ENCODE measurements at regions not wholly inside any gene's neighbourhood (a gene's known extent, or its start where the extent isn't known, plus 50 kb on each side); places are given as distances from the start of the nearest gene placed in this dataset.
"Not testable (repeated sequence)": the region's sequence is repeated elsewhere in the genome, so short reads cannot be mapped to it uniquely, and the experiment has no call there.

GRCh38 chr3:26273196-26273595 lies 349.4 kb upstream of the LRRC3B start:
- Histone ChIP-seq H3K36me3 (ENCODE audit: control insufficient read depth, insufficient read depth, low read length) (no peaks in the 10 kb centered on the region), H3K4me1 (ENCODE audit: control insufficient read depth, insufficient read depth, low read length) (no peaks in the 10 kb centered on the region), H3K27ac (ENCODE audit: insufficient read depth, low read depth, low read length, poor library complexity, severe bottlenecking) (no peak overlapping the region), H3K27me3 (ENCODE audit: control insufficient read depth, insufficient read depth, low read length, poor library complexity, severe bottlenecking) (no peaks in the 10 kb centered on the region), H3K4me3 (ENCODE audit: insufficient read depth, low read depth, low read length) (no peak overlapping the region), H3K9me3 (ENCODE audit: control insufficient read depth, low read length) (no peaks in the 10 kb centered on the region)

GRCh38 chr3:26279091-26279490 lies 343.5 kb upstream of the LRRC3B start:
- Histone ChIP-seq H3K36me3 (ENCODE audit: control insufficient read depth, insufficient read depth, low read length) (no peaks in the 10 kb centered on the region), H3K4me3 (ENCODE audit: insufficient read depth, low read depth, low read length) (no peak overlapping the region), H3K4me1 (ENCODE audit: control insufficient read depth, insufficient read depth, low read length) (no peaks in the 10 kb centered on the region), H3K9me3 (ENCODE audit: control insufficient read depth, low read length) (peaks cover 3% of the 10 kb centered on the region), H3K27ac (ENCODE audit: insufficient read depth, low read depth, low read length, poor library complexity, severe bottlenecking) (no peak overlapping the region), H3K27me3 (ENCODE audit: control insufficient read depth, insufficient read depth, low read length, poor library complexity, severe bottlenecking) (no peaks in the 10 kb centered on the region)
- whole genome bisulfite sequencing, 2 experiments = 90 to 94% methylated on average over 1 of the region's 1 CpG

- H3K27ac ChIP-seq (ENCODE audit: insufficient read depth, low read depth, low read length, poor library complexity, severe bottlenecking) = no peak overlapping the region
- WGBS, 2 experiments = 84 to 98% methylated on average over 2 of the region's 2 CpGs
- H3K9me3 ChIP-seq (ENCODE audit: control insufficient read depth, low read length) = peaks cover 3% of the 10 kb centered on the region
- no peaks in the 10 kb centered on the region for H3K36me3 ChIP-seq (ENCODE audit: control insufficient read depth, insufficient read depth, low read length)
- H3K27me3 ChIP-seq (ENCODE audit: control insufficient read depth, insufficient read depth, low read length, poor library complexity, severe bottlenecking) = no peaks in the 10 kb centered on the region
- no peak overlapping the region for H3K4me3 ChIP-seq (ENCODE audit: insufficient read depth, low read depth, low read length)
- no peaks in the 10 kb centered on the region for H3K4me1 ChIP-seq (ENCODE audit: control insufficient read depth, insufficient read depth, low read length)
Observed at GRCh38 chr3:26280517-26280916, 342.1 kb upstream of the LRRC3B start.

GRCh38 chr3:26281284-26281985 lies 341.1 kb upstream of the LRRC3B start:
- H3K27me3 ChIP-seq (ENCODE audit: control insufficient read depth, insufficient read depth, low read length, poor library complexity, severe bottlenecking) = no peaks in the 10 kb centered on the region
- H3K4me3 ChIP-seq (ENCODE audit: insufficient read depth, low read depth, low read length) = no peak overlapping the region
- 91 to 93% methylated on average over 3 of the region's 3 CpGs for whole genome bisulfite sequencing, 2 experiments
- H3K27ac ChIP-seq (ENCODE audit: insufficient read depth, low read depth, low read length, poor library complexity, severe bottlenecking) = no peak overlapping the region
- H3K9me3 ChIP-seq (ENCODE audit: control insufficient read depth, low read length) = peaks cover 3% of the 10 kb centered on the region
- no peaks in the 10 kb centered on the region for H3K4me1 ChIP-seq (ENCODE audit: control insufficient read depth, insufficient read depth, low read length)
- no peaks in the 10 kb centered on the region for H3K36me3 ChIP-seq (ENCODE audit: control insufficient read depth, insufficient read depth, low read length)

GRCh38 chr3:26284503-26284902 lies 338.1 kb upstream of the LRRC3B start:
- WGBS, 2 experiments = 94 to 97% methylated on average over 4 of the region's 4 CpGs
- not testable (repeated sequence) for H3K9me3 ChIP-seq (ENCODE audit: control insufficient read depth, low read length); H3K36me3 ChIP-seq (ENCODE audit: control insufficient read depth, insufficient read depth, low read length); H3K27ac ChIP-seq (ENCODE audit: insufficient read depth, low read depth, low read length, poor library complexity, severe bottlenecking); H3K27me3 ChIP-seq (ENCODE audit: control insufficient read depth, insufficient read depth, low read length, poor library complexity, severe bottlenecking); H3K4me1 ChIP-seq (ENCODE audit: control insufficient read depth, insufficient read depth, low read length); H3K4me3 ChIP-seq (ENCODE audit: insufficient read depth, low read depth, low read length)

GRCh38 chr3:26291840-26292239 lies 330.7 kb upstream of the LRRC3B start:
- H3K4me1 ChIP-seq (ENCODE audit: control insufficient read depth, insufficient read depth, low read length) = no peaks in the 10 kb centered on the region
- H3K27me3 ChIP-seq (ENCODE audit: control insufficient read depth, insufficient read depth, low read length, poor library complexity, severe bottlenecking) = no peaks in the 10 kb centered on the region
- H3K27ac ChIP-seq (ENCODE audit: insufficient read depth, low read depth, low read length, poor library complexity, severe bottlenecking) = no peak overlapping the region
- 89 to 100% methylated on average over 1 of the region's 1 CpG for WGBS, 2 experiments
- no peak overlapping the region for H3K4me3 ChIP-seq (ENCODE audit: insufficient read depth, low read depth, low read length)
- no peaks in the 10 kb centered on the region for H3K36me3 ChIP-seq (ENCODE audit: control insufficient read depth, insufficient read depth, low read length)
- no peaks in the 10 kb centered on the region for H3K9me3 ChIP-seq (ENCODE audit: control insufficient read depth, low read length)

- H3K4me1 ChIP-seq (ENCODE audit: control insufficient read depth, insufficient read depth, low read length) = no peaks in the 10 kb centered on the region
- no peaks in the 10 kb centered on the region for H3K27me3 ChIP-seq (ENCODE audit: control insufficient read depth, insufficient read depth, low read length, poor library complexity, severe bottlenecking)
- H3K36me3 ChIP-seq (ENCODE audit: control insufficient read depth, insufficient read depth, low read length) = no peaks in the 10 kb centered on the region
- no peak overlapping the region for H3K4me3 ChIP-seq (ENCODE audit: insufficient read depth, low read depth, low read length)
- H3K9me3 ChIP-seq (ENCODE audit: control insufficient read depth, low read length) = no peaks in the 10 kb centered on the region
- H3K27ac ChIP-seq (ENCODE audit: insufficient read depth, low read depth, low read length, poor library complexity, severe bottlenecking) = no peak overlapping the region
- WGBS, 2 experiments = no CpG with 5 or more reads among the region's 1 CpG
Observed at GRCh38 chr3:26292780-26293179, 329.8 kb upstream of the LRRC3B start.

GRCh38 chr3:26293329-26293844 lies 329.2 kb upstream of the LRRC3B start:
- Histone ChIP-seq H3K4me1 (ENCODE audit: control insufficient read depth, insufficient read depth, low read length) (no peaks in the 10 kb centered on the region), H3K27ac (ENCODE audit: insufficient read depth, low read depth, low read length, poor library complexity, severe bottlenecking) (no peak overlapping the region), H3K4me3 (ENCODE audit: insufficient read depth, low read depth, low read length) (no peak overlapping the region), H3K9me3 (ENCODE audit: control insufficient read depth, low read length) (no peaks in the 10 kb centered on the region), H3K27me3 (ENCODE audit: control insufficient read depth, insufficient read depth, low read length, poor library complexity, severe bottlenecking) (no peaks in the 10 kb centered on the region), H3K36me3 (ENCODE audit: control insufficient read depth, insufficient read depth, low read length) (no peaks in the 10 kb centered on the region)

- no peaks in the 10 kb centered on the region for H3K27me3 ChIP-seq (ENCODE audit: control insufficient read depth, insufficient read depth, low read length, poor library complexity, severe bottlenecking)
- WGBS, 2 experiments = 89 to 93% methylated on average over 5 of the region's 5 CpGs
- no peaks in the 10 kb centered on the region for H3K36me3 ChIP-seq (ENCODE audit: control insufficient read depth, insufficient read depth, low read length)
- H3K4me3 ChIP-seq (ENCODE audit: insufficient read depth, low read depth, low read length) = no peak overlapping the region
- H3K4me1 ChIP-seq (ENCODE audit: control insufficient read depth, insufficient read depth, low read length) = no peaks in the 10 kb centered on the region
- H3K9me3 ChIP-seq (ENCODE audit: control insufficient read depth, low read length) = no peaks in the 10 kb centered on the region
- H3K27ac ChIP-seq (ENCODE audit: insufficient read depth, low read depth, low read length, poor library complexity, severe bottlenecking) = no peak overlapping the region
Observed at GRCh38 chr3:26307192-26307591, 315.4 kb upstream of the LRRC3B start.

GRCh38 chr3:26307787-26308186 lies 314.8 kb upstream of the LRRC3B start:
- H3K27me3 ChIP-seq (ENCODE audit: control insufficient read depth, insufficient read depth, low read length, poor library complexity, severe bottlenecking) = no peaks in the 10 kb centered on the region
- H3K4me3 ChIP-seq (ENCODE audit: insufficient read depth, low read depth, low read length) = no peak overlapping the region
- WGBS, 2 experiments = 92 to 96% methylated on average over 3 of the region's 3 CpGs
- no peaks in the 10 kb centered on the region for H3K9me3 ChIP-seq (ENCODE audit: control insufficient read depth, low read length)
- H3K27ac ChIP-seq (ENCODE audit: insufficient read depth, low read depth, low read length, poor library complexity, severe bottlenecking) = no peak overlapping the region
- H3K4me1 ChIP-seq (ENCODE audit: control insufficient read depth, insufficient read depth, low read length) = no peaks in the 10 kb centered on the region
- no peaks in the 10 kb centered on the region for H3K36me3 ChIP-seq (ENCODE audit: control insufficient read depth, insufficient read depth, low read length)

GRCh38 chr3:26308454-26308853 lies 314.1 kb upstream of the LRRC3B start:
- WGBS, 2 experiments = 59 to 62% methylated on average over 3 of the region's 3 CpGs
- Histone ChIP-seq H3K27ac (ENCODE audit: insufficient read depth, low read depth, low read length, poor library complexity, severe bottlenecking) (no peak overlapping the region), H3K4me3 (ENCODE audit: insufficient read depth, low read depth, low read length) (no peak overlapping the region), H3K36me3 (ENCODE audit: control insufficient read depth, insufficient read depth, low read length) (no peaks in the 10 kb centered on the region), H3K27me3 (ENCODE audit: control insufficient read depth, insufficient read depth, low read length, poor library complexity, severe bottlenecking) (no peaks in the 10 kb centered on the region), H3K9me3 (ENCODE audit: control insufficient read depth, low read length) (no peaks in the 10 kb centered on the region), H3K4me1 (ENCODE audit: control insufficient read depth, insufficient read depth, low read length) (no peaks in the 10 kb centered on the region)

All from ectodermal cell (in vitro differentiated cells).